Muscle layer of duodenum (tissue), 2 donors: ENCODE measurements at regions not wholly inside any gene's neighbourhood (a gene's known extent, or its start where the extent isn't known, plus 50 kb on each side); places are given as distances from the start of the nearest gene placed in this dataset.

Source experiments
- H3K27ac ChIP-seq: one replicate; pipeline ENCODE4 v1.7.0; 2013; ENCODE audit warnings: mild to moderate bottlenecking, low read length
- H3K27me3 ChIP-seq: one replicate; pipeline ENCODE4 v1.7.0; 2013; ENCODE audit warnings: low read depth, mild to moderate bottlenecking, control low read depth, low read length
- H3K36me3 ChIP-seq, 2 donors: one replicate each; pipeline ENCODE4 v1.7.0; 2013; ENCODE audit warnings: low read length in 2 of 2, control low read depth in 1 of 2, mild to moderate bottlenecking in 1 of 2; ENCODE audit not compliant: insufficient read depth in 2 of 2, control insufficient read depth in 1 of 2
- H3K4me1 ChIP-seq, 2 donors: one replicate each; pipeline ENCODE4 v1.7.0; 2013; ENCODE audit warnings: low read length in 2 of 2, mild to moderate bottlenecking in 2 of 2, control low read depth in 1 of 2, moderate library complexity in 1 of 2; ENCODE audit not compliant: insufficient read depth in 2 of 2, control insufficient read depth in 1 of 2
- H3K4me3 ChIP-seq, 2 donors: one replicate each; pipeline ENCODE4 v1.7.0; 2013; ENCODE audit warnings: low read length in 2 of 2, low read depth in 1 of 2, mild to moderate bottlenecking in 1 of 2
- H3K9me3 ChIP-seq, 2 donors: one replicate each; pipeline ENCODE4 v1.7.0; 2013; ENCODE audit warnings: low read length in 2 of 2, control low read depth in 1 of 2, mild to moderate bottlenecking in 1 of 2; ENCODE audit not compliant: control insufficient read depth in 1 of 2
- donor health status: healthy.

- Histone ChIP-seq H3K4me3 (no peak overlapping the region), H3K27me3 (no peaks in the 10 kb centered on the region), H3K36me3 (no peaks in the 10 kb centered on the region), H3K4me1 (peaks cover 9 to 10% of the 10 kb centered on the region in 2 donors), H3K9me3 (no peaks in the 10 kb centered on the region), H3K27ac (no peak overlapping the region)
Measured at GRCh38 chr2:64838817-64839216, 150.4 kb upstream of the SLC1A4 start.

GRCh38 chr2:64839844-64840243, 149.4 kb upstream of the SLC1A4 start:
- Histone ChIP-seq H3K27ac (peak overlapping the region; percentile 33), H3K9me3 (no peaks in the 10 kb centered on the region), H3K4me3 (no peak overlapping the region), H3K27me3 (no peaks in the 10 kb centered on the region), H3K36me3 (no peaks in the 10 kb centered on the region), H3K4me1 (peaks cover 9 to 10% of the 10 kb centered on the region in 2 donors)

GRCh38 chr2:64840426-64840881, 148.7 kb upstream of the SLC1A4 start:
- H3K4me1 ChIP-seq, result peaks cover 9 to 10% of the 10 kb centered on the region in 2 donors
- no peaks in the 10 kb centered on the region for H3K9me3 ChIP-seq
- H3K4me3 ChIP-seq, result no peak overlapping the region
- H3K36me3 ChIP-seq, result no peaks in the 10 kb centered on the region
- H3K27me3 ChIP-seq, result no peaks in the 10 kb centered on the region
- H3K27ac ChIP-seq, result peak overlapping the region; percentile 33

GRCh38 chr2:64841461-64841860, 147.7 kb upstream of the SLC1A4 start:
- H3K4me1 ChIP-seq, result peaks cover 10 to 12% of the 10 kb centered on the region in 2 donors
- H3K9me3 ChIP-seq, result no peaks in the 10 kb centered on the region
- no peaks in the 10 kb centered on the region for H3K27me3 ChIP-seq
- H3K4me3 ChIP-seq, result no peak overlapping the region
- no peaks in the 10 kb centered on the region for H3K36me3 ChIP-seq
- H3K27ac ChIP-seq, result peak overlapping the region; percentile 3

- peaks cover 10 to 12% of the 10 kb centered on the region in 2 donors for H3K4me1 ChIP-seq
- H3K27me3 ChIP-seq, result no peaks in the 10 kb centered on the region
- H3K4me3 ChIP-seq, result no peak overlapping the region
- no peaks in the 10 kb centered on the region for H3K9me3 ChIP-seq
- no peak overlapping the region for H3K27ac ChIP-seq
- no peaks in the 10 kb centered on the region for H3K36me3 ChIP-seq
Measured at GRCh38 chr2:64842030-64842429, 147.2 kb upstream of the SLC1A4 start.

- no peaks in the 10 kb centered on the region for H3K27me3 ChIP-seq
- no peaks in the 10 kb centered on the region for H3K9me3 ChIP-seq
- no peaks in the 10 kb centered on the region for H3K36me3 ChIP-seq
- no peak overlapping the region for H3K4me3 ChIP-seq
- H3K4me1 ChIP-seq, result peaks cover 3 to 7% of the 10 kb centered on the region in 2 donors
- no peak overlapping the region for H3K27ac ChIP-seq
Measured at GRCh38 chr2:64844087-64844486, 145.1 kb upstream of the SLC1A4 start.

GRCh38 chr2:64845273-64845905, 143.8 kb upstream of the SLC1A4 start:
- Histone ChIP-seq H3K27me3 (no peaks in the 10 kb centered on the region), H3K27ac (no peak overlapping the region), H3K4me3 (no peak overlapping the region), H3K9me3 (no peaks in the 10 kb centered on the region), H3K4me1 (peaks cover 0 to 3% of the 10 kb centered on the region in 2 donors), H3K36me3 (no peaks in the 10 kb centered on the region)

GRCh38 chr2:64846177-64846576, 143.0 kb upstream of the SLC1A4 start:
- no peaks in the 10 kb centered on the region for H3K9me3 ChIP-seq
- H3K36me3 ChIP-seq, result no peaks in the 10 kb centered on the region
- peaks cover 0 to 3% of the 10 kb centered on the region in 2 donors for H3K4me1 ChIP-seq
- H3K27me3 ChIP-seq, result no peaks in the 10 kb centered on the region
- H3K27ac ChIP-seq, result no peak overlapping the region
- no peak overlapping the region for H3K4me3 ChIP-seq

GRCh38 chr2:64847930-64848329, 141.3 kb upstream of the SLC1A4 start:
- Histone ChIP-seq H3K9me3 (no peaks in the 10 kb centered on the region), H3K27me3 (no peaks in the 10 kb centered on the region), H3K27ac (no peak overlapping the region), H3K36me3 (no peaks in the 10 kb centered on the region), H3K4me3 (no peak overlapping the region), H3K4me1 (peaks cover 0 to 3% of the 10 kb centered on the region in 2 donors)

GRCh38 chr2:64848363-64848762, 140.8 kb upstream of the SLC1A4 start:
- peaks cover 0 to 3% of the 10 kb centered on the region in 2 donors for H3K4me1 ChIP-seq
- no peak overlapping the region for H3K4me3 ChIP-seq
- H3K9me3 ChIP-seq, result no peaks in the 10 kb centered on the region
- no peaks in the 10 kb centered on the region for H3K27me3 ChIP-seq
- no peak overlapping the region for H3K27ac ChIP-seq
- H3K36me3 ChIP-seq, result no peaks in the 10 kb centered on the region

- H3K27ac ChIP-seq, result no peak overlapping the region
- peaks cover 0 to 3% of the 10 kb centered on the region in 2 donors for H3K4me1 ChIP-seq
- H3K27me3 ChIP-seq, result no peaks in the 10 kb centered on the region
- H3K9me3 ChIP-seq, result no peaks in the 10 kb centered on the region
- H3K36me3 ChIP-seq, result no peaks in the 10 kb centered on the region
- H3K4me3 ChIP-seq, result no peak overlapping the region
Measured at GRCh38 chr2:64848945-64849344, 140.3 kb upstream of the SLC1A4 start.

- no peaks in the 10 kb centered on the region for H3K9me3 ChIP-seq
- peaks cover 5 to 8% of the 10 kb centered on the region in 2 donors for H3K4me1 ChIP-seq
- no peaks in the 10 kb centered on the region for H3K27me3 ChIP-seq
- H3K4me3 ChIP-seq, result no peak overlapping the region
- no peaks in the 10 kb centered on the region for H3K36me3 ChIP-seq
- no peak overlapping the region for H3K27ac ChIP-seq
Measured at GRCh38 chr2:64850642-64851041, 138.6 kb upstream of the SLC1A4 start.
